HG02885 (cell line): ENCODE measurements at regions not wholly inside any gene's neighbourhood (a gene's known extent, or its start where the extent isn't known, plus 50 kb on each side); places are given as distances from the start of the nearest gene placed in this dataset.
"Not testable (repeated sequence)": the region's sequence is repeated elsewhere in the genome, so short reads cannot be mapped to it uniquely, and the experiment has no call there.

Source experiments
- ATAC-seq: cut with Tn5 transposase; IDR thresholded peaks from one replicate; pipeline ENCODE4 v1.9.1; 2021; ENCODE audit warnings: mild to moderate bottlenecking; ENCODE audit not compliant: unreplicated experiment, poor library complexity

- ATAC-seq: no peak
These were observed 132.5 kb upstream of the UNC5B start for GRCh38 chr10:71079761-71080380.

DNA sequence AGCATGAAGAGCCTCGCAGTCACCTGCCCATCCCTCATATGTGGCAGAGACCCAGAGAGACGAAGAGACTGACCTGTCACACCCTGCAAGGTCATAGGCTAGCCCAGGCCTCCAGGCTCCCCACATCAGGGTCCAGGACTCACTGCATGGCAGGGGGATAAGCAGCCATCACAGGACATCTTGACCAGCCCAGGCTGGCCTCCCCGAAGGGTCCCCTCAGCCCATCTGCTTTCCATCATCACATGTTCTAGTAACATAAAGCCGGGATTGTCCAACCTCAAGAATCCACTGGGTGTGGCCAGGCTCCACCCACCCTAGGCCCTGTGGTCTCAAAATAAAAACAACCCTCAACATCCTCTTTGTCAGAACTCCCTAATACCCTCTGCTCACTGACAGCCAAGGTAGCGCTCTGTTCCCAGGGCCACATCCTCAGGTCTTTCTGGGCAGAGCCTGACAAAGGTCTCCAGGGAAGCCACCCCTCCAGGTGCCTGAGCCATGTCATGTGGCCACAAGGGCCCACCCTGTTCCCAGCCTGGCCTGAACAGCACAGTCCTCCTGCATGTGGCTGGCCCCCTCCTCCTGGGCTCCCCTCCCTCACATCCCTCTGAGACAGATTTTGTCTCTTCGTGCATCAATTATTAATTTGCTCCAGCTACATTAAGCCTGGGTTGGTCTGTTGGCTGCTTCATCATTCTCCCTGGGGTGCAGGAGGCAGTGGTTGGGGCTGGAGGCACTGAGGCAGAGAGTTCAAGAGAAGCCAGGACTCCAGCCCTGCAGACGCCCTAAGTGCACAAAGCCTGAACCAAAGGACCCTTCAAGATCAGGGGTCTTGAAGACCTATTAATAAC lies 131.8 kb upstream of the UNC5B start:
- ATAC-seq: no peak

GRCh38 chr10:71081229-71081560 lies 131.2 kb upstream of the UNC5B start:
- ATAC-seq: no peak

DNA sequence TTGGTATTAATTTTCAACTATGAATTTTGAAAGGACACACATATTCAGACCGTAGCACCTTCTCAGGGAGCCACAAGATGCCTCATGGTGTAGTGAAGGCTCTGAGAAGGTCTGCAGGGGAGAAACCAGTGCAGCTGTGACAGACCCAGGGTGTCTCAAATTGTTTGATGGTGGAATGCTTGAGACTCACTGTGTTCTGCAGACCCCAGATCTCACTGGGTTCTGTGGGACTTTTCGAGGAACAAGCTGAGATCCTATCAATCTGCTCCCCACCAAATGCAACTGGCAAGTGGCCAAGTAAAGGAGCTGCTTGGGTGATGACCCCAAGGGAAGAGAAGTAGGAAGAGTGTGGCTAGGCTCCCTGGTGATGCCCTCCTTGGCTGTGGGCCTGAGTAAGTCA lies 130.5 kb upstream of the UNC5B start:
- ATAC-seq: no peak

GRCh38 chr10:71082960-71083715 lies 129.2 kb upstream of the UNC5B start:
- no peak for ATAC-seq

DNA sequence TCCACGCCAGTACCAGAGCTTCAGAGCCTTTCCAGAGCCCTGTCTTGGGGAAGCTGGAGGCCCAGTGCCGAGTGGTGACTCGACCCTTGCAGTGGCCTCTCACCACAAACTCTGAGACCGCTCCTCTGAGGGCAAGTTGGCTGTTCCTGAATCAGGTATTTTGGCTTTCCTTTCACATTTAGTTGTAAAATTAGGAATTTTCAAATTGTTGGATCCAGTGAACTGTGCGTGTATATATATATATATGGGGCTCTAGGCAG lies 128.7 kb upstream of the UNC5B start:
- no peak for ATAC-seq

- no peak for ATAC-seq
These were observed 128.1 kb upstream of the UNC5B start for GRCh38 chr10:71084061-71084817.

DNA sequence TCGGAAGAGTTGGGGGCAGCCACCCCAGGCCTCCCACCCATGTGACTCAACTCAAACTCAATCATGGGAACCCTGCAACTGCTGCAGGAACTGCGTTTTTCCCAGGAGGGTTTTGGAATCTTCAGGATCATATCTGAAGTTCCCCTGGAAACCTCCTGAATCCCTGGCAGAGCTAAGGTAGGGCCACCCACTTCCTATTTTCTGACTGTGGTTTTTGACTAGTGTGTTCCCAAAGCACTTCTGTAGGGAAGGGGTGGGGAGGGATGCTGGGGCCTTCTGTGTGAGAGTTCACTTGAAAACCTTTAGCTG lies 127.6 kb upstream of the UNC5B start:
- ATAC-seq: no peak

DNA sequence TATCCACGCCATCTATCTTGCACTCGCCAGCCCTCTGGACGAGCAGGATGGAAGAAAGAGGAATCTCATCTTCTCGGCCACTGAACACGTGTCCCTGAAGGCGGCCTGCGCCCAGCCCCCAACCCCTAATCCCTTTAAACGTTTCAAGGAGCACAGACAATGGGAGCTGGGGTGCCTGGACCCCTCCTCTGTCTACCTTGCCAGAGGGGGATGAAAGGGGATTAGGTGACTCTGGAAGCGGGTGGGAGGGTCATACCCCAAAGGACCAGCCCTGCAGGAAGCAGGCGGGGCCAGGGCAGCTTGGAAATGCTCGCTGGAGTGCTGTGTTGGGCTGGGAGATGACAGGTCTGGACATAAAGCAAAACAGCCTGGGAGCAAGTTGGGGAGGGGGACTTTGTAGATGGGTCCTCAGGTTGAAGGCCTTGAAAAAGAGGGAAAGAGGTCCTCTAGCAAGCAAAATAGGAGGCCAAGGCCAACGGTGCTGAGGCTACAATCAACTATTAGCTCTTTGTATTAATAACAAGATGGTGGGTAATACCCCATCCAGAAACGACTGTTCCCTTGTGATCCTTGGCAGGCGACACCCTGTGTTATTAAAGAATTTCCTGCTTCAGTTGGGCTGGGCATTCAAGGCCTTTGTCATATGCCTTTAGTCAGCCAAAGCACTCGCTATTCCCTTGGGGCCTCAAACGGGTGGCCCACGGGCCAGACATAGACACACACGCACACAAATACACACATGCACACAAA lies 126.5 kb upstream of the UNC5B start:
- ATAC-seq: no peak

GRCh38 chr10:71086439-71087080 lies 125.8 kb upstream of the UNC5B start:
- no peak for ATAC-seq

DNA sequence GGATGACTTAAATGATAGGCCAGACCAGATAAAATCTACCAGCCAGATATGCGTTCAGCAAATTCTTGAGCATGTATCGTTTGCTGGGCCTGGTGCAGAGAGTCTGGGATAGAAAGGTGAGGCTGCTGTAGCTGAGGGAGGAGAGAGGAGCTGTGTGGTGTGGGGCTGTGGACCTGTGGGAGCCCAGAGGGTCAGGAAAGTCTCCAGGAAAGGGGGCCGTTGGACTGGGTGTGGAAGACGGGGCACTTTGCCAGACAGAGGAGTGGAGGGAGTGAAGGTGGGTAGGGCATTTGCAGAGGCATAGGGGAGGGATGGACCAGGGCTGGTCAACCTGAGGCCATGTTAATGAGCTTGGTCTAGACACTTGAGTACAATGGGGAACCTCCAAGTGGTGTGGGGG lies 124.7 kb upstream of the UNC5B start:
- no peak for ATAC-seq

GRCh38 chr10:71088054-71088453 lies 124.3 kb upstream of the UNC5B start:
- ATAC-seq: no peak

DNA sequence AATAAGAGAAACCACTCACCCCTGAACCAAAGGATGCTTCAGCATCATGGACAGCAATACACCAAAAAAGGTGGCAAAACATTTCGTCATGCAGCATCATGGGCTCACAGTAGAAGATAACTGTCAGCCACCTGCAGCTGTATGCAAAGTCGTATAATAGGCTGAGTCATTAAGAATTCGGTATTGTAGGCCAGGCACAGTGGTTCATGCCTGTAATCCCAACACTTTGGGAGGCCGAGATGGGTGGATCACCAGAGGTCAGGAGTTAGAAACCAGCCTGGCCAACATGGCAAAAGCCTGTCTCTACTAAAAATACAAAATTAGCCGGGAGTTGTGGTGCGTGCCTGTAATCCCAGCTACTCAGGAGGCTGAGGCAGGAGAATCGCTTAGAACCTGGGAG lies 123.8 kb upstream of the UNC5B start:
- not testable (repeated sequence) for ATAC-seq

DNA sequence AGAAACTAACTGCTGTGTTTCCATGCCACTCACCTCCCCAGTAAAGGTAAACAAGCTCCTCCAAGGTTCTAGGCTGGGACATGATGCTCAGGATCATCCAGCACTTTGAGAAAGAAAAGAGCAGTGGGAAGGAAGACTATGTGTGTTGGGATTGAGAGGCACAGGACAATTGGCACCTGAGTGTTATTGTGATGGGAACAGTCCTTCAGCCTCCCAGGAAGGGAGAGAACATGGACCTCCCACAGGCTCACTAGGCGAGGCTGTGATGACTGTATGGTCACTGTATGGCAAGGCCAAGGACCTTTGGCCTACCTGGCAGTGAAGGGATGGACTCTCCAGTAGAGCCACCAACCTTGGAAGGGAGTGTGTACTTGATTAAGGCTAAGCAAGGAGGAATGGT lies 123.2 kb upstream of the UNC5B start:
- no peak for ATAC-seq

- no peak for ATAC-seq
These were observed 122.0 kb upstream of the UNC5B start for GRCh38 chr10:71090330-71090729.

- ATAC-seq: no peak
These were observed 121.6 kb upstream of the UNC5B start for GRCh38 chr10:71090801-71091200.

DNA sequence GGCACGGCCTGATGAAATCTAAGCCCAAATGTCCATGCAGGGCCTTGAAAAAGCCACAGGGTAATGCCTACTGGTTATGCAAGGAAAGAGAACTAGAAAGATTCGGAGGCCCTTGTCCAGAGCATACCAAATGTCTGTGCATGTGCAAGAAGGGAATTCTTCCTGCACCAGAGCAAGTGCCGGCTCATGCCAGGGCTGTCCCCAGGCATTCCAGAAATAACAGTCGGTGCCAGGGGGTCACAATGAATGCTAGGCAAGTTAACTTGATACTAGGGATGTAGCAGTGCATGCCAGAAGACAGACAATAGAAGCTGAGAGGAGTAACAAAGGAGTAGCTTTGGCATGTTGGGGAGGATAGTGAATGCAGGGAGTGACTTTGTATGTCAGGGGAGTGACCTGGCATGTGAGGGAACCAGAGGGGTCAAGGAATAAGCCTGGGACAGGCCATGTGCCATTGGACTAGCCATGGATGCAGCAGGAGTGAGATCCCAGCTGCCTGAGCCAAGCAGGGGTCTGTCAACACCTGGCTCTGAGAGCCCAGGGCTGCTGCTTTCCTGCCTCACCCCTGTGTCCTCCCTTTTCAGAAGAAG lies 119.5 kb upstream of the UNC5B start:
- ATAC-seq: no peak

DNA sequence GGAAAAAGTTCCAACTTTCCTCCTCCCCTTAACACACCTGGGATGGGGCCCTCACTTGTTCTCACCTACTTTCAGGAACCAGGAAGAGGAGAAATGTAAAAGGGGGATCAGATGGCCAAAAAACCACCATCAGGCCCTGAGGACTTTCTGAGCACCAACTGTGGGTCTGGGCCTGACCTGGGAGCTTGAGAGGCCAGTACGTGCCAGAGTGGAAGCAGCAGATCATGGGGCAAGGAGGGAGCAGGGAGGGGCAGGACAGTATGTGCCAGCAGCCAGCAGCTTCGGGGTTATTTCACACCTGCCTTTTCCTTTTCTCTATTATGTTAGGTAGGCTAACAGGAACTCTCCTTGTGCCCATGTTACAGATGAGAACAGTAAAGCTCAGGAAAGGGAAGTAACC lies 118.8 kb upstream of the UNC5B start:
- no peak for ATAC-seq

DNA sequence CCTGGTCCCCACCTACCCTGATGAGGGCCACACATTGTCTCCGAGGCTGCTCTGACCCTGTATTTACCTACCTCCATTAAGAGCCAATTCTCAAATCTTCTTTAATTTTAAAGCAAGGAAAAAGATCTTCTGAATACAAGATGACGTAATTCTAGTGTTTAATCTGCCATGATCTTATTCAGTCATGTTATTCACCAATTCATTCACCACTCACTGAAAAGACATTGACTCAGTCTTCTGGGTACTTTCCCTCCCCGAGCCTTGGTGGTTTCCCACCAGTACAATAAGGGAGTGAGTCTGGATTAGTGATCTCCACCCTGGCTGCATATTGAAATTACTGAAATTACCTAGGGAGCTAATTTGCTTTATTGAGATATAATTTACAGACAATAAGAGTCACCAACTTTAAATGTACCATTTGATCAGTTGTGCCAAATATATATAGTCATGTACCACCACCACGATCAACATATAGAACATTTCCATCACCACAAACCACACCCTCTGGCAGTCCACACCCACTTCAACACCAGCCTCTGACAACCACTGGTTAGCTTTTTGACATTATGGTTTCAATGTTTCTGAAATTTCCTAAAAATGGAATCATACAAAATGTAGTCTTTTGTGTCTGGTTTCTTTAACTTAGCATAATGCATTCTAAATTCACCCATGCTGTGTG lies 117.5 kb upstream of the UNC5B start:
- no peak for ATAC-seq
